HG03442 (cell line): ENCODE measurements at regions not wholly inside any gene's neighbourhood (a gene's known extent, or its start where the extent isn't known, plus 50 kb on each side); places are given as distances from the start of the nearest gene placed in this dataset.

ENCODE experiments used
- ATAC-seq: cut with Tn5 transposase; IDR thresholded peaks from one replicate; pipeline ENCODE4 v1.9.1; 2021; ENCODE audit warnings: mild to moderate bottlenecking, moderate library complexity; ENCODE audit not compliant: unreplicated experiment

DNA sequence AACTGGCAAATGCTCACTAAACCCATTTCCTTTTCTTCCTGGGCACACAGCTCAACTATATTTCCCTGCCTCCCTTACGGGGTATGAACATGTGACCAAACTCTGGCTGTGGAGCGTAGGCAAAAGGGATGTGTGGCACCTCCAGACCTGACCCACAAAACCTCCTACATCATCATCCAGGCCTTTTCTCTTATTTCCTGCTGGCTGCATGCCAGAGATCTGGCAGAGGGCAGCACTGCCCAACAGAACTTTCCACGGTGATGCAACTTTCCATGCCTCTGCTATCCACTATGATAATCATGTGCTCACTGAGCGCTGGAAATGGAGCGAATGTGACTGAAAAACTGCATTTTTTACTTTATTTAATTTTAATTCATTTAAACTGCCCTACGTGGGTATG, 99.6 kb upstream of the CACNA1E start:
- no peak for ATAC-seq

DNA sequence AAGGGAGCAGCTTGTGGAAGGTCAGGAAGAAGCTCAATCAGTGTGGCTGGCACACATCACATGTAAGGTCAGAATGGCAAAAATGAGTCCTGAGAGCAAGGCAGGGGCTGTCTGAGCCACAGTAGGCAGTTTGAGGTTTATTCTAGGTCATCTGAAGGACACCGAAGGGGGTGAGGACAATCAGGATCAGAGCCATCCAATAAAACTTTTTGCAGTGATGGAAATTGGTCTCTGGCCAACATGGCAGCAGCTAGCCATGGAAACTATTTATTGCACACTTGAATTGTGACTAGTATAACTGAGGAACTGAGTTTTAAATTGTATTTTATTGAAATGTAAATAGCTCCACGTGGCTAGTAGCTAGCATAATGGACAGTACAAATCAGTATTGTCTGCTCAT, 97.0 kb upstream of the CACNA1E start:
- no peak for ATAC-seq

DNA sequence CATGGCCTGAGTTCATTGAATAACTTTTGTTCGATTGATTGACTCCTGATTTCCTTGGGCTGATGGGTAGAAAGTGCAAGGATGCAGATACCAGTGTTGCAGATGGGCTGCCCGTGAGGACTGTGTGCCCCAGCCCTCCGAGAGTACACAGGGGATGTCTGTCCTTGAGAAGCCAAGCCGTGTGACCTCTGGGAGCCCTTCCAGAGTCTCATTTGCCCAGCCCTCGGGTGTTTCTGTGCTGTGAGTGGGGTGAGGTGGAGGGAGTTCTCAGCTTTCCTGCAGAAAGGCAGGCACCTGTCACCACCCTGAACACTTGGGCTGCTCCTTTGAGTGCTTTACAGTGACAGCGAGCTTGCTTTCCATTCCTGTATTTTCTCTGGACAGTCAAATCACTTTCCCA, 96.4 kb upstream of the CACNA1E start:
- no peak for ATAC-seq

DNA sequence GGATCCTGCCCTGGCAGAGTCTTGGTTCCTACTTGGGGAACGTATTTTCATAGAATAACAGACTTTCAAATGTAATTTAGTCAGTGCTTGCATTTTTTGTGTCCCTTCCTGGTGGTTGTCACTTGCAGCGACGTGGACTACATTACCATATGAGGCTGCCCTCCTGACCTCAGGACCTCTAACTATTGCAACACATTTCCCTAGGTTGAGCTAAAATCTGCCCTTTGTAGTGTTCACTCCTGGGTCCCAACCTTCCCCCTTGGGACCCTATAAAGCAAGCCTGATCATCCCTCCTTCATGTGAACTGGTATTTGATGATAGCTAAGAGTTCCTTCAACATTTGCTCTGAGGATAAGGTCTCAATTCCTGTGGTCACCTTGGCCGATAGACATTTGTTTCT, 95.6 kb upstream of the CACNA1E start:
- ATAC-seq: no peak

DNA sequence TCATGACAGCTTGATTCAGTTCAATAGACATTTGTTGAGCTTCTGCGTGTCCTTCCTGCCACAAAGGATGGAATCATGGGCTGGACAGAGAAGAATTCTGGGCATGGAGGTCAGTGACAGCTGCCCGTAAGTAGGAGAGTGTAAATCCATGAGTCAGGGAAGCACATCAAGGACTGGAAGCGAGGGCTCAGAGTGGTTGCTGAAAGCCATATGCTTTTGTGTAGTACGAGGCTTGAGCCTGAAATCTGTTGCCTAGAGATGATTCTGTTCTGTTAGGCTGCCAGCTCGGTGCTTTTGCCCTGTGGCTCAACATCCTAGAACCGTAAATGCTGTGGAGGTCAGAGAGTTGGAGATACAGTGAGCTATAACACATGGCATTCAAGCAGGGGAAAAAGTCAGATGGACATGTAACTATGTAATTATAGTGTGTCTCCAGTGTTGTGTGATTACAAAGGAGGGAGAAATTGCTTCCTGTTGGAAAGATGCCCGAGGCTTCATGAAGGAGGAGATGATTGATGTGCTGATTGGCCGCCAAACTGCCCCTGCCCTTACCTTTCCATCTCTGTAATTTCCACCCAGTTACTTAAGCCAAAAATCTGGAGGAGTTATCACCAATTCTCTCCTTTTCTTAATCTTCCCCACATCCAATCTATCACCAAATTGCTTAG, 92.8 kb upstream of the CACNA1E start:
- ATAC-seq: no peak

DNA sequence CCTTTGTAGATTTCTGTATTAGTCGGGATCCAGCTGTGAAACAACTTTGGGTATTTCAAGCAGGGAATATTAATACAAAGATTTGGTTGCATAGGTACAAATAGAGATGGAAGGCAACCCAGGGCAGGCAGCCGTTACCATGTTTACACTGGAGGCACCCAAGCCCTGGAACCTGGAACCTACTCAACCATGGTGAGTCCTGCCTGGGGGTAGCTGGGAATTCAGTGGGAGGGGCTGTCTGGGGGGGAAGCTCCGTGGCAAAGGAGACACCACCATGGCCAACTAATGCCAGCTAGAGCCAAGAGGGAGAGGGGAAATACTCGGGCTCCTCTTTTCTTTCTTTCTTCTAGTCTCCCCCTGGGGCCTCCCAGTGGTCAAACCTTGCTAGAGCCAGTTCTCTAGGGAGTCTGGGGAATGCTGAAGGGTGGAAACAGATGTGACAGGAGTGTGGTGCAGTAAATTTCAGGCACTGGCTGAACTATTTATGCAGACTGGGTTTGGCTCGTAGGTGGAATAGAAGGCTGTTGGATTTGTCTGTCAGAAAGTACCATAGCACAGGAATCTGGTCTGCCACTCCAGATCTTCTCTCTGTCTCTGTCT, 91.9 kb upstream of the CACNA1E start:
- no peak for ATAC-seq

DNA sequence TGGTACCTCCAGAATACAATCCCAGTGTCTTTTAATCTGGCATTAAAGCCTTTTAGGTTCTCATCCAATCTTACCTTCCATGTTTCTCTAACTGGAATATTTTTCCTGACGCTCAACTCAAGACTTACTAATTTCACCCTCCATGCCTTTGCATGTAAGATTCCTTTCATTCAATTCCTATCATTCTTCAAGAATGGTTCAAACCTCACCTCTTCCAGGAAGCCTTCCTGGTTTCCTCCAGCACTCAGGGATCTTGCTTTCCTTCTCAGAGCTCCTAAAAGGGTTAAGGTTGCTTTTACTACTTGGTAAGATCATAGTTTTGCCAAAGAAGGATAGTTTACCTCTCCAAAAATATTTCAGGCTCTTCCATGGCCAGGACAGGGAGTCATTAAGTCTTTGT, 91.2 kb upstream of the CACNA1E start:
- no peak for ATAC-seq

DNA sequence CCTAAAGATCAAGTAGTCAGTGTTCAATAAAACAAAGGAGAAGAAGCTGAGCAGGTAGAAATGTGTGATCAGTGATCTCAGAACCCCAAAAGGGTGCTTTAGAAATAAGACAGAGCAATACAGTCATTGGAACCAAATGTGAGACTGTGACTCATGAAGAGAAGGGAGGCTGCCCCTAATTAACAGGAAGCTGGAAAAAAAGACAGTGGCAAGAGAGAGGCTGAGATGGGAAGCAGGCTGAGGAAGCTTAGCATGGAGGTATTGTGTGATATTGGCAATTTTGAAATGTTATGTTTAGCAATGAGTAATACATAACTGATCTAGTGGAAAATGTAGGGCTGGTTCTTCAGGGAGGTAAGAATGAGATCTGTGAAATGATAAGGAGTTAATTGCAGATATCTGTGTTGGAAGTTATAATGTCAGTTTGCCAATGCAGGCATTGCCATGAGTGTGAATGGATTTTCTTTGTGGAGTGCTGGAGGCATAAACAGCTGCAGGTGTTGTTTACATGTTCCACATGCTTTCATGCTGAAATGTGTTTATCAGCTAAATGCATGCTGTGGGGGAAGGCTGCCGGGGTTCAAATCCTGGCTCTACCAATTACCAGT, 90.6 kb upstream of the CACNA1E start:
- no peak for ATAC-seq

DNA sequence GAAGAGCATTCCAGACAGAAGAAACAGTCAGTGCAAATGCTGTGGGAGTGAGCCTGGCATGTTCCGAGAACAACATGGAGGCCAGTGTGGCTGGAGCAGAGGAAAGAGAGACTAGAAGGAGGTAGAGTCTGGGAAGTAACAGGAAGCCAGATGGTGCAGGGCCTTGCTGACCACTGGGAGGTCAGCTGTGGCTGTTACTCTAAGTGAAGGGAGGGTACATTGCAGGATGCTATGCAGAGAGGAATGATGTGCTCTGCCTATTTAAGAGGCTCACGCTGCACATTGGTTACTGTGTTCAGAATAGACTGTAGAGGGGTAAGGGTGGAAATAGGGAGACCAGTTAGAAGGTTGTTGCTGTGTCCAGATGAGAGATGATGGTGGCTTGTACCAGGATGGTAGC, 88.6 kb upstream of the CACNA1E start:
- no peak for ATAC-seq

DNA sequence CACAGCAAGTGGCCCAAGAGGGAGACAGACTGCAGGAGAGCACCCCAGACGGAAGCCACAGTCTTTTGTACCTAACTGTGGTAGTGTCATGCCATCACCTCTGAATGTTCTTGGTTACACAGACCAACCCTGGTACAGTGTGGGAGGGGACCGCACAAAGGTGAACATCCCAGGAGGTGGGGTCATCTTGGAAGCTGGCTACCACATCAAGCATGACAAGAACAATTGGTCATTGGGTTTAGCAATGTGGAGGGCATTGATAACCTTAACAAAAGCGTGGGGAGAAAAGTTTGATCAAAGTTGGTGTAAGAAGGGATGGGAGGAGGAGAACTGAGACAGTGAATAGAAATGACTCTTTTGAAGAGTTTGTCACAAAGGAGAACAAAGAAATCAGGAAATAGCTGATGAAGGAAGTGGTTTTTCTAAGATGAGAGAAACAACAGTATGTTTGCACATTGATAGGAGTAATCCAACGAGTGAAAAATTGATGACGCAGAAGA, 87.1 kb upstream of the CACNA1E start:
- no peak for ATAC-seq

DNA sequence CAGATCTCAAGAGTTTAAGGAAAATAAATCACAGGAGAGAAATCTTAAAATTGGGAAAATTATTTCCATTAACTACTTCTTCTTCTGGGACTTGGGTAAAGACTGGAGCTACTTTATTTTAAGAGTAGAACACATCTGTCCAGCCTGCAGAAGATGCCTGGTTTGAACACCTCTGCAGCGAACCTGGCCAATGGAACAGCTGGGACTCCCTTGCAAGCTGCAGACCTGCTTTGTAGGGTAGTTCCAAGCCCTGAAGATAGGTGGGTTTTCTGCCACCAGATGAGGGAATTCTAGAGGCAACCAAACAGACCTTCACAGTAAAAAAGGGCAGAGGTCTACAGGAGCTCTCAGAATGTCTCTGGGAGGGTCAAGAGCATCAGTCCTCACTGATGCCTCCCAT, 86.5 kb upstream of the CACNA1E start:
- no peak for ATAC-seq

DNA sequence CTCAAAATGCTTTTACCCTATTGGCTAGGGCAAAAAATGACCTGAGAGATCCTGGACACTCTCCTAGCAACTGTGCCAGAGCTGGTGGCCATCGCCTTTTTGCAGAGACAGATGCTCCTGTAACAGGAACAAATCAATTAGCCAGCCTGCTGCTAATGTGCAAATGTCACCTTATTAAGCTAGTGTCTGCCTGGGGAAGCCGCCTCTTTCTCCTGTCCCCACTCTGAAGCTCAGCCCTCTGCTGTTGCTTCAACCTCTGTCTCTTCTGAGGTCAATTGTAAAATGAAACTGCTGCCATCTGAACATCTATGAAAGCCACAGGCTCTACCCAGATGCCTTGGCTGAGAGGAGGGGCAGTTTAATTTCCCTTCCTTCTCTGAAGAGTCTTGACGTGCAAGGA, 85.5 kb upstream of the CACNA1E start:
- ATAC-seq: peak; percentile 60

DNA sequence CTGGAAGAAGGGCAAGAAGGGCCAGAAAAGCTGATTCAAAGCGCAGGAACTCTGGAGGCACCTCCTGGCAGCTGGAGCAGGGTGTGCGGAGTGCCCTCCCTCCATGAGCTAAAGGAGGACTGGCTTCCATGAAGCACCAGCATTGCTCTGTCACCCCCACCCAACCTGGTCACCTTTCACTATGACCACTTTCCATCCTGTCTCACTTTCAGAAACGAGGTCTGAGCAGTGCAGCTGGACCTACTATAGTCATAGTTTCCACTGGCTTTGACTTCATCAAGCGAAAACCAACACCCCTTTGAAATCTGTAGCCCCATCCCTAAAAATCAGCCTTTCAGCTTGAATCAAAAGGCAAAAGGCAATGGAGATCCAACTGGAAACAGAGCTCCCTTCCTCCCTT, 84.8 kb upstream of the CACNA1E start:
- ATAC-seq: peak; percentile 83

DNA sequence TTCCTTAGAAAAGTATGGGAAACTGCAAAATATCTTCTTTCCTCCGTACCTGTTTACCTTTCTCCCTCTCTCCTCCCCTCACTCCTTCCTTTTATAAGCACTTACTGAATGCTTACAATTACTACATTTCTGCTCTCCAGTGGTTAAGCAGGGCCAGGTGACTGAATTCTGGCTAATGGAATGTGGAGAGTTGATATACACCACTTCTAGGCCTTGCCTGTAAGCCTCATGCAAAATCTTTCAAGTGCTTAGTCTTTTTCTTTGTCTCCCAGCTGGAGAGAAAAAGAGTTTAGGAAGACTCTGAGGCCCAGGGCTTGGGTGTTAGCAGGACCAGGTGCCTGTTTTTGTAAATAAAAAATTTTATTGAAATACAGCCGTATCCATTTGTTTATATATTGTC, 77.7 kb upstream of the CACNA1E start:
- no peak for ATAC-seq

DNA sequence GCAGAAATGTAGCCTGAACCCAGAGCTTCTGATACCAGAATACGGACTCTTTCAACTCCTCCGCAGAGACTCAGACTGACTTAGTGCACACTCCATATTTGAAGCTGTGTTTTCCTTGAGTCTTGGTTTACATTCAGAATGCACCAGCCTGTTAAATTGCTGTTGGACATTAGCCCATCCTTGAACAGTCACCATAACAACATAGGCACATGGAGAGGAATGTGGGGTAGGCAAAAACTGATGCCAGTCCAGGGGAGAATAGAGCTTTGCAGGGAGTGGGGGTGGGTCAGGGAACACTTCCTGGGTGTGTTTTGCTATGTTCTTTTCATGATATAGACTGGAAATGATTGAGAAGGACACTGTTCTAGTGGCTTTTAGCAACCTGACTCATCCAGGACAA, 76.3 kb upstream of the CACNA1E start:
- no peak for ATAC-seq

DNA sequence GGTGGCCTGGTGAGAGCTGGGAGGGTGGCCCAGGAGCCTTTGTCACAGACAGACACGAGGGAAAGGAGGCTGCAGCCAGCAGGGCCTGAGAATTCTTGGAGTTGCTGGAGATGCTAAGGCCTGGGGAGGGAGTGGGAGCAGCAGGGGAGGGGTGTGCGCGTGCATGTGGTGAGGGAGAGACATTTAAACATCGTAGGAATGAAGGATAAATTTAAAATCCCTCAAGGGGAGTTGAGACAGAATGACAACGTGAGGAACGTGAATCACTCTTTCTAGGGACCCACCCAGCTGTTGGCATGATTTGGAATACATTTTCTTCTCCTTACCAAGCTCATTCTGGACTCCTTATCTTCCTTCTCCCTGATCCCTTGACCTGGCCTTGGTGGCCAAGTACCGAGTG, 73.3 kb upstream of the CACNA1E start:
- no peak for ATAC-seq

DNA sequence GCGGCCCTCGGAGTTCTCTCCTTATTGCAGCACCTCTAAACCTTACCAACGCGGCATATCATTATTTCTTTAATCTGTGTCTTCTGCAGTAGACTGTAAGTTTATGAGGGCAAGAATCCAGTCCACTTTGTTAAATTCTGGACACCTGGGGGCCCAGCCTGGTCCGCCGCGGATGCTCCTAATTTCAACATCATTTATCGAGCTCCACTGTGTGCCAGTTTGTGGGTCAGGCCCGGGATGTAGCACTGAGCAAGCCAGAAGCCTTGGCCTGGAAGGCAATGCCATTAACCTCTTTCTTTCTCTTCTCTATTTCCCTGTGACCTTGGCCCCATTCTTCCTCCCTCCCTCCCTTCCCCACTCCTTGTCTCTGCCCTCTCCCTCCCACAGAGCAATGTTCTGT, 70.6 kb upstream of the CACNA1E start:
- no peak for ATAC-seq

DNA sequence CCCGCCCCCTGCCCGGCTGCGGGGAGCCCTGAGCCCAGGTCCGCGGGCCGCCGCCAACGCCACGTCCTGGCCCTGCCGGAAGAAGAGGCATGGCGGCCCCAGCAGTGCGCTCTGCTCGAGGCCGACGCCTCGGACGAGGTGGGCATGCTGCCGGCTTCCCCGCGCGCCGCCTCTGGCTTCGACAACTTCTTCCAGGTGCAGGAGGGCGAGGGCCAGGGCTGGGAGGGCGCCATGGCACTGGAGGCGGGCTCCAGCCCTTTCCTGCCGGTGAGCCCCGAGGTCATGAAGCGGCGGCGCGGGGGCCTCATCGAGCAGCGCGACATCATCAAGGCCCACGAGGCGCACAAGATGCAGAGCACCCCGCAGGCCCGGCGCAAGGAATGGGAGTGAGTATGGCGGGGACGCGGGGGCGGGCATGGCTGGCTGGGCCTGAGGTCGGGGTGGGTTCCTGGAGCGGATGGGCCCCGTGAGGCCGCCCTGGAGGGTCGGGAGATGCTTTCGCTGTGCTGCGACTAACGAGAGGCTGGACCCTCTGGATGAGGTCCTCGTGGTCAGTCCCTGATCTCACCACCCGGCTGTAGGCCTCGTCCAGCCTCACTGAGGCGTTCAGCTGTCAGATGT, 70.0 kb upstream of the CACNA1E start:
- no peak for ATAC-seq

DNA sequence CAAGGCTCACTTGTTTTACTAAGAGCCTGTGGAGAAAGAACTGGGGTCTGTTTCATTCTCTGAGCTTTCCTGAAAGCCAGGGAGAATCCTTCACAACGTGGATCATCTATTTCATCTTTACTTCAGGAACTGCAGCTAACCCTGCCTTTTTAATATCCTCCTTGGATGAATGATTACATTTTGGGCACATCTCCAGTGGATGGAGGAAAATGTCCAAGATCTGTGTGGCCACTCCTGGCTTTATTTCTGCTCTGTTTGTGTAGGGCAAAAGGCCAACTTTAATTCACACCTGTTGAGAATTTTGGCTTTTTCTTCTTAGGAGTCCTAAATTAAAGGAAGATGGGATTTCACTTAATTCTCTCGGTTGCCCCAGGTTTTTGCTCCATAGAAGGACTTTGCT, 69.5 kb upstream of the CACNA1E start:
- no peak for ATAC-seq

DNA sequence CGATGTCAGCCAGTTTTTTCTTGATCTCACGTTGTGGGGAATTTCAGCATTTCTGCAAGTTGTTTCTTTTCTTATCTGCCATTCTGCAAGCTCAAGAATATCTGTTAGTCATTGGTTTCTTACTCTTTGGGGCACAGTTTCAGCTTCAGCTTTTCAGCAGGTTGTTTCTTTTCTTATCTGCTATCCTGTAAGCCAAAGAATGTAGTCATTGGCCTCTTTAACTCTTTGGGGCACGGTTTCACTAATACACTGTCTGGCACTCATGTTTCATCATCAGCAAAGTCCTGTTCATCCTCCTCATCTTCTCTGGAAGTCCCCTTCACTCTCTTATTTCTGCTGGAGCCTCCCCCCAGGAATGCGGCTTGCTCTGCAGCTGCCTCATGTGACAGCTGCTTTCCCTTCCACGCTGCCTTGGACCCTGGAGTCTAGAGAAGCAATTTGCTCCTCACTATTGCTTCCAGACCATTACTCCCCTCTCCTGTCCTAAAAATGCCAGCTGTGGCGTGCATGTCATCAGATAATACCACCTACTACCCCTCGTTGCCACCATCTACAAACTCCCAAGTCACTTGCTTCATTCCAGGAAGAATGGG, 67.0 kb upstream of the CACNA1E start:
- no peak for ATAC-seq

DNA sequence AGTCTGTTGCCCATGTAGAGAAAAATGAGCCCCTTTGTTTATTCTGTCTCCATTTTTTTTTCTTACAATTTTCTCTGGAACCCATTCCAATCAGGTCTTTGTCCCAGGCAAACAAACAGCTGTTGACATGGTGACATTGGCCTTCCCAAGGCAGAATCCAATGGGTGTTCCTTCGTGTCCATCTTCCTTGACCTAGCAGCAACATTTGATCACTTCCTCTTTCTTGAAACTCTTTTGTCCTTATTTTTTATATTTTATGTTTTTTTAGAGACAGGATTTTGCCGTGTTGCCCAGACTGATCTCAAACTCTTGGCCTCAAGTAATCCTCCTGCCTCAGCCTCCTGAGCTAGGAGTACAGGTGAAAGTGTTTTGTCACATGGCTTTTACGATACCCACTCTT, 65.4 kb upstream of the CACNA1E start:
- ATAC-seq: no peak
